ENCODE measurements at regions not wholly inside any gene's neighbourhood (a gene's known extent, or its start where the extent isn't known, plus 50 kb on each side); places are given as distances from the start of the nearest gene placed in this dataset.

- TF ChIP-seq, protein P1, sequence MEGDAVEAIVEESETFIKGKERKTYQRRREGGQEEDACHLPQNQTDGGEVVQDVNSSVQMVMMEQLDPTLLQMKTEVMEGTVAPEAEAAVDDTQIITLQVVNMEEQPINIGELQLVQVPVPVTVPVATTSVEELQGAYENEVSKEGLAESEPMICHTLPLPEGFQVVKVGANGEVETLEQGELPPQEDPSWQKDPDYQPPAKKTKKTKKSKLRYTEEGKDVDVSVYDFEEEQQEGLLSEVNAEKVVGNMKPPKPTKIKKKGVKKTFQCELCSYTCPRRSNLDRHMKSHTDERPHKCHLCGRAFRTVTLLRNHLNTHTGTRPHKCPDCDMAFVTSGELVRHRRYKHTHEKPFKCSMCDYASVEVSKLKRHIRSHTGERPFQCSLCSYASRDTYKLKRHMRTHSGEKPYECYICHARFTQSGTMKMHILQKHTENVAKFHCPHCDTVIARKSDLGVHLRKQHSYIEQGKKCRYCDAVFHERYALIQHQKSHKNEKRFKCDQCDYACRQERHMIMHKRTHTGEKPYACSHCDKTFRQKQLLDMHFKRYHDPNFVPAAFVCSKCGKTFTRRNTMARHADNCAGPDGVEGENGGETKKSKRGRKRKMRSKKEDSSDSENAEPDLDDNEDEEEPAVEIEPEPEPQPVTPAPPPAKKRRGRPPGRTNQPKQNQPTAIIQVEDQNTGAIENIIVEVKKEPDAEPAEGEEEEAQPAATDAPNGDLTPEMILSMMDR (IDR thresholded peaks at IDR 0.05): no peak
- TF ChIP-seq POLR2A (IDR thresholded peaks at IDR 0.05): no peak
Measured at GRCh38 chr20:63096681-63097335, 90.0 kb upstream of the BHLHE23 start.
